ENCODE measurements at regions not wholly inside any gene's neighbourhood (a gene's known extent, or its start where the extent isn't known, plus 50 kb on each side); places are given as distances from the start of the nearest gene placed in this dataset.

- TF ChIP-seq POLR2A (IDR thresholded peaks at IDR 0.05) (no peak), CTCF (IDR thresholded peaks at IDR 0.05) (no peak)
Observed at GRCh38 chr12:24078318-24078765, 128.9 kb upstream of the SOX5 start.
